H1 (cell line): ENCODE measurements at regions not wholly inside any gene's neighbourhood (a gene's known extent, or its start where the extent isn't known, plus 50 kb on each side); places are given as distances from the start of the nearest gene placed in this dataset.
"Not testable (repeated sequence)": the region's sequence is repeated elsewhere in the genome, so short reads cannot be mapped to it uniquely, and the experiment has no call there.

Experiments used
- CBX5 ChIP-seq: fragments of 300-800, 300-1000 bp; sonication (generic); IDR thresholded peaks from 2 replicates; pipeline ENCODE4 v1.7.1; 2016; ENCODE audit warnings: antibody characterized with exemption, low read length, low read depth
- JUN ChIP-seq: IDR thresholded peaks from 2 replicates; pipeline ENCODE4 v1.6.1; 2011; ENCODE audit warnings: low read depth, mild to moderate bottlenecking, improper control_type of control experiment, low read length
- JUND ChIP-seq: IDR thresholded peaks from 2 replicates; pipeline ENCODE4 v1.6.1; 2011; ENCODE audit warnings: mild to moderate bottlenecking, improper control_type of control experiment, low read length
- POLR2A ChIP-seq, 2 experiments: IDR thresholded peaks; 1 replicate in 1 of 2; 2 replicates in 1 of 2; pipeline ENCODE4 v1.6.1; 2011; ENCODE audit warnings: low read depth in 2 of 2, low read length in 2 of 2, mild to moderate bottlenecking in 2 of 2; ENCODE audit errors: control extremely low read depth in 1 of 2
- POLR2AphosphoS5 ChIP-seq: IDR thresholded peaks from 2 replicates; pipeline ENCODE4 v1.6.1; 2011; ENCODE audit warnings: low read depth, low read length
- SIX5 ChIP-seq: IDR thresholded peaks from 2 replicates; pipeline ENCODE4 v1.6.1; 2011; ENCODE audit warnings: mild to moderate bottlenecking, low read depth, low read length
- SP1 ChIP-seq: IDR thresholded peaks from 2 replicates; pipeline ENCODE4 v1.6.1; 2011; ENCODE audit warnings: low read depth, low read length
- SP2 ChIP-seq: IDR thresholded peaks from 2 replicates; pipeline ENCODE4 v1.6.1; 2012; ENCODE audit warnings: mild to moderate bottlenecking, low read length, inconsistent platforms
- SUZ12 ChIP-seq: fragments of 200-600 bp; sonication (generic); IDR thresholded peaks from 2 replicates; pipeline ENCODE4 v1.6.1; 2012; ENCODE audit warnings: mild to moderate bottlenecking, inconsistent platforms, low read length, moderate library complexity, mixed read lengths
- TCF12 ChIP-seq: IDR thresholded peaks from 2 replicates; pipeline ENCODE4 v1.6.1; 2011; ENCODE audit warnings: low read depth, mild to moderate bottlenecking, low read length
- TF ChIP-seq, protein P1 (sequence below): IDR thresholded peaks from 2 replicates; pipeline ENCODE4 v1.6.1; 2011; ENCODE audit warnings: low read length, improper control_type of control experiment
- TF ChIP-seq, protein P2 (sequence below), 3 experiments: IDR thresholded peaks; 1 replicate in 2 of 3; 2 replicates in 1 of 3; pipeline versions ENCODE4 v1.5.1 to v1.6.1; 2011; ENCODE audit warnings: low read length in 3 of 3, mild to moderate bottlenecking in 3 of 3, inconsistent platforms in 2 of 3, low read depth in 1 of 3, moderate library complexity in 1 of 3; ENCODE audit not compliant: insufficient read depth in 1 of 3; ENCODE audit errors: control extremely low read depth in 1 of 3

- not testable (repeated sequence) for TF ChIP-seq POLR2A (IDR thresholded peaks at IDR 0.05; ENCODE audit: control extremely low read depth in 1 of 2, low read depth in 2 of 2, low read length in 2 of 2); SP1; SP2; POLR2AphosphoS5; SUZ12; TCF12; JUN; JUND; CBX5; SIX5
- TF ChIP-seq, protein P1, sequence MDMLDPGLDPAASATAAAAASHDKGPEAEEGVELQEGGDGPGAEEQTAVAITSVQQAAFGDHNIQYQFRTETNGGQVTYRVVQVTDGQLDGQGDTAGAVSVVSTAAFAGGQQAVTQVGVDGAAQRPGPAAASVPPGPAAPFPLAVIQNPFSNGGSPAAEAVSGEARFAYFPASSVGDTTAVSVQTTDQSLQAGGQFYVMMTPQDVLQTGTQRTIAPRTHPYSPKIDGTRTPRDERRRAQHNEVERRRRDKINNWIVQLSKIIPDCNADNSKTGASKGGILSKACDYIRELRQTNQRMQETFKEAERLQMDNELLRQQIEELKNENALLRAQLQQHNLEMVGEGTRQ, result not testable (repeated sequence)
- TF ChIP-seq, protein P2, sequence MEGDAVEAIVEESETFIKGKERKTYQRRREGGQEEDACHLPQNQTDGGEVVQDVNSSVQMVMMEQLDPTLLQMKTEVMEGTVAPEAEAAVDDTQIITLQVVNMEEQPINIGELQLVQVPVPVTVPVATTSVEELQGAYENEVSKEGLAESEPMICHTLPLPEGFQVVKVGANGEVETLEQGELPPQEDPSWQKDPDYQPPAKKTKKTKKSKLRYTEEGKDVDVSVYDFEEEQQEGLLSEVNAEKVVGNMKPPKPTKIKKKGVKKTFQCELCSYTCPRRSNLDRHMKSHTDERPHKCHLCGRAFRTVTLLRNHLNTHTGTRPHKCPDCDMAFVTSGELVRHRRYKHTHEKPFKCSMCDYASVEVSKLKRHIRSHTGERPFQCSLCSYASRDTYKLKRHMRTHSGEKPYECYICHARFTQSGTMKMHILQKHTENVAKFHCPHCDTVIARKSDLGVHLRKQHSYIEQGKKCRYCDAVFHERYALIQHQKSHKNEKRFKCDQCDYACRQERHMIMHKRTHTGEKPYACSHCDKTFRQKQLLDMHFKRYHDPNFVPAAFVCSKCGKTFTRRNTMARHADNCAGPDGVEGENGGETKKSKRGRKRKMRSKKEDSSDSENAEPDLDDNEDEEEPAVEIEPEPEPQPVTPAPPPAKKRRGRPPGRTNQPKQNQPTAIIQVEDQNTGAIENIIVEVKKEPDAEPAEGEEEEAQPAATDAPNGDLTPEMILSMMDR (IDR thresholded peaks at IDR 0.05; ENCODE audit: control extremely low read depth in 1 of 3, insufficient read depth in 1 of 3, low read depth in 1 of 3, low read length in 3 of 3), result not testable (repeated sequence)
Observed at GRCh38 chr9:65427361-65427760, 142.4 kb upstream of the FOXD4L5 start.
